ENCODE measurements at regions not wholly inside any gene's neighbourhood (a gene's known extent, or its start where the extent isn't known, plus 50 kb on each side); places are given as distances from the start of the nearest gene placed in this dataset.

DNA sequence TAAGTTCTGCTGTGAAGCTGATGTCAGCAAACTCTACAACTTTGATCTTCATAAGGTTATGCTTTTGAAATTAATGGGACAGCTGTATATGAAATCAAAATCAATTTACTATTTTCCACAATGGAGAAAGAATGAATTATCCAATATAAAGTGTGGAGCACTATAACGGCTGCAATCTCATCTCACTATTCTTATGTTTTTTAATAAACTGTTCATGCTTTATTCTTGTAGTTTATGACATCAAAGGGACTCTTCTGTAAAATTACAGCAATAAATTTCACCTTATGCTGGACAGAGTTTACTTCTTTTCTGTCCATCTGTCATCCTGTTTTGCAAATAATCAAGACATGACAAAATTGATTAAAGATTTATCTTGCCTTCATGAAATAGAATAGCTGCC lies 192.5 kb downstream of the TECRL start:
- H3K27me3 ChIP-seq: no peaks in the 10 kb centered on the region
- no peaks in the 10 kb centered on the region for H3K4me1 ChIP-seq
- no peaks in the 10 kb centered on the region for H3K9me3 ChIP-seq
- H3K36me3 ChIP-seq: no peaks in the 10 kb centered on the region
- intact Hi-C loops (cut with DNase I): no loop called here
- no peak overlapping the region for H3K27ac ChIP-seq
- no peak for DNase-seq (ENCODE audit: low spot score in 2 of 2)
- TF ChIP-seq CTCF (IDR thresholded peaks at IDR 0.05): no peak
- no peak overlapping the region for H3K4me3 ChIP-seq

- Histone ChIP-seq H3K27me3 (no peaks in the 10 kb centered on the region), H3K36me3 (no peaks in the 10 kb centered on the region), H3K9me3 (no peaks in the 10 kb centered on the region), H3K4me1 (no peaks in the 10 kb centered on the region), H3K4me3 (no peak overlapping the region), H3K27ac (no peak overlapping the region)
- intact Hi-C loops (cut with DNase I): no loop called here
- TF ChIP-seq CTCF (IDR thresholded peaks at IDR 0.05): no peak
- no peak for DNase-seq (ENCODE audit: low spot score in 2 of 2)
Measured at GRCh38 chr4:64205376-64205775, 203.9 kb downstream of the TECRL start.

DNA sequence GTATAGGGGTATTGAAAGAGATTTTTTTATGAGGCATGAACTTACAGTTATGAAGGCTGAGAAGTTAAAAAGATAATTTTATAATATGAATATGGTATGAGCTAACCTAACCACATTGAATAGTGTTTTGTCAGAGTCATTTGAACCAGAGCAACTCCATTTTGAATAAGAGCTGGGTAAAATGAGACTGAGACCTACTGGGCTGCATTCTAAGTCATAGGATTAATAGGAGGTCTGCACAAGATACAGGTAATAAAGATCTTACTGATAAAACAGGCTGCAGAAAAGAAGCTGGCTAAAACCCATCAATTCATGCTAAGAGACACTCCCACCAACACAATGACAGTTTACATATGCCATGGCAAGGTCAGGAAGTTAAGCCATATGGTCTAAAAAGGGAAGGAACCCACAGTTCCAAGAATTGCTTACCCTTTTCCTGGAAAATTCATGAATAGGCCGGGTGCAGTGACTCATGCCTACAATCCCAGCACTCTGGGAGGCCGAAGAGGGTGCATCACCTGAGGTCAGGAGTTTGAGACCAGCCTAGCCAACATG lies 209.2 kb downstream of the TECRL start:
- no peaks in the 10 kb centered on the region for H3K9me3 ChIP-seq
- DNase-seq (ENCODE audit: low spot score in 2 of 2): no peak

GRCh38 chr4:64195582-64195981 lies 213.7 kb downstream of the TECRL start:
- intact Hi-C loops (cut with DNase I): no loop called here
- no peak for TF ChIP-seq CTCF (IDR thresholded peaks at IDR 0.05)
- no peak overlapping the region for H3K4me3 ChIP-seq
- H3K27ac ChIP-seq: no peak overlapping the region
- no peaks in the 10 kb centered on the region for H3K36me3 ChIP-seq
- no peaks in the 10 kb centered on the region for H3K9me3 ChIP-seq
- DNase-seq (ENCODE audit: low spot score in 2 of 2): no peak
- H3K4me1 ChIP-seq: no peaks in the 10 kb centered on the region
- no peaks in the 10 kb centered on the region for H3K27me3 ChIP-seq

More for the DNA sequence above, 209.2 kb downstream of the TECRL start:
- Histone ChIP-seq H3K4me3 (no peak overlapping the region), H3K27ac (no peak overlapping the region), H3K27me3 (no peaks in the 10 kb centered on the region), H3K36me3 (no peaks in the 10 kb centered on the region), H3K4me1 (no peaks in the 10 kb centered on the region)
- TF ChIP-seq CTCF (IDR thresholded peaks at IDR 0.05): no peak
- intact Hi-C loops (cut with DNase I): no loop called here

GRCh38 chr4:64192731-64193412 lies 216.4 kb downstream of the TECRL start:
- H3K27me3 ChIP-seq: no peaks in the 10 kb centered on the region
- no peak for DNase-seq (ENCODE audit: low spot score in 2 of 2)
- H3K4me3 ChIP-seq: no peak overlapping the region
- no peaks in the 10 kb centered on the region for H3K4me1 ChIP-seq
- H3K27ac ChIP-seq: no peak overlapping the region
- H3K9me3 ChIP-seq: no peaks in the 10 kb centered on the region
- no peak for TF ChIP-seq CTCF (IDR thresholded peaks at IDR 0.05)
- no peaks in the 10 kb centered on the region for H3K36me3 ChIP-seq
- intact Hi-C loops (cut with DNase I): no loop called here
